ENCODE measurements at regions not wholly inside any gene's neighbourhood (a gene's known extent, or its start where the extent isn't known, plus 50 kb on each side); places are given as distances from the start of the nearest gene placed in this dataset.
A peak's percentile ranks its signal among the peaks of the same experiment; 100 is the strongest.

DNA sequence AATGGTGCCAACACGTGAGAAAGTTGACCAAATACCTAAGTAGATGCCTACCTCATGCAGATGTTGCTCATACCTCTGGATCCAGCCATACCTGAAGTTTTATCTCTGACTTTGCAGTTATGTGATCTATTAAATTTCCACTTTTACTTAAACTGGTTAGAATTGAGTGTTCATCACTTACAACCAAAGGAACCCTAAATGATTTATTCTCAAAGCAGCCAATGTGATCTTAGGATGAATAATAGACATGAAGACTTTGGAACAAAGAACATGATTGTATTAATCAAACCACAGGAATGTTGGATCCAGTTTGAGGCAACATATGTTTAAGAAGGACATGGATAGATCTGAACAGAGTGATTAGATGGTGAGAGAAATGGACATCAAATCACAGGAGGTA, 68.7 kb downstream of the IRX6 start:
- no peaks in the 10 kb centered on the region for H3K9me3 ChIP-seq
- peak overlapping the region in 1 of 4 donors; percentile 3 for H3K4me3 ChIP-seq
- no peaks in the 10 kb centered on the region for H3K4me1 ChIP-seq
- H3K36me3 ChIP-seq = no peaks in the 10 kb centered on the region
- TF ChIP-seq, protein P1, sequence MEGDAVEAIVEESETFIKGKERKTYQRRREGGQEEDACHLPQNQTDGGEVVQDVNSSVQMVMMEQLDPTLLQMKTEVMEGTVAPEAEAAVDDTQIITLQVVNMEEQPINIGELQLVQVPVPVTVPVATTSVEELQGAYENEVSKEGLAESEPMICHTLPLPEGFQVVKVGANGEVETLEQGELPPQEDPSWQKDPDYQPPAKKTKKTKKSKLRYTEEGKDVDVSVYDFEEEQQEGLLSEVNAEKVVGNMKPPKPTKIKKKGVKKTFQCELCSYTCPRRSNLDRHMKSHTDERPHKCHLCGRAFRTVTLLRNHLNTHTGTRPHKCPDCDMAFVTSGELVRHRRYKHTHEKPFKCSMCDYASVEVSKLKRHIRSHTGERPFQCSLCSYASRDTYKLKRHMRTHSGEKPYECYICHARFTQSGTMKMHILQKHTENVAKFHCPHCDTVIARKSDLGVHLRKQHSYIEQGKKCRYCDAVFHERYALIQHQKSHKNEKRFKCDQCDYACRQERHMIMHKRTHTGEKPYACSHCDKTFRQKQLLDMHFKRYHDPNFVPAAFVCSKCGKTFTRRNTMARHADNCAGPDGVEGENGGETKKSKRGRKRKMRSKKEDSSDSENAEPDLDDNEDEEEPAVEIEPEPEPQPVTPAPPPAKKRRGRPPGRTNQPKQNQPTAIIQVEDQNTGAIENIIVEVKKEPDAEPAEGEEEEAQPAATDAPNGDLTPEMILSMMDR (IDR thresholded peaks at IDR 0.05 in 4 of 5, conservative IDR thresholded peaks at IDR 0.05 in 1 of 5) = no peak
- no peak for TF ChIP-seq POLR2A (IDR thresholded peaks at IDR 0.05)
- no peak for ATAC-seq
- in situ Hi-C loops (cut with MboI; ENCODE audit: low sequenced_read_pairs in 4 of 4) (no loop called here), intact Hi-C loops (cut with DNase I; ENCODE audit: low total_unique reads) (loop anchor here (5.0 kb wide), 1 partner anchor 40 kb away; no protein-coding TSS in a partner anchor)
- no peak for DNase-seq
- peak overlapping the region in 3 of 4 donors; percentile 66 to 79 (median 77) for H3K27ac ChIP-seq
- no peaks in the 10 kb centered on the region for H3K27me3 ChIP-seq

- Histone ChIP-seq H3K36me3 (no peaks in the 10 kb centered on the region), H3K4me3 (no peak overlapping the region), H3K27ac (peak overlapping the region in 3 of 4 donors; percentile 43 to 79 (median 77)), H3K9me3 (no peaks in the 10 kb centered on the region), H3K4me1 (no peaks in the 10 kb centered on the region), H3K27me3 (no peaks in the 10 kb centered on the region)
- TF ChIP-seq POLR2A (IDR thresholded peaks at IDR 0.05) = no peak
- TF ChIP-seq, protein P1 (IDR thresholded peaks at IDR 0.05 in 4 of 5, conservative IDR thresholded peaks at IDR 0.05 in 1 of 5) = no peak
- intact Hi-C loops (cut with DNase I; ENCODE audit: low total_unique reads) (loop anchor here (5.0 kb wide), 1 partner anchor 38 kb away; no protein-coding TSS in a partner anchor), in situ Hi-C loops (cut with MboI; ENCODE audit: low sequenced_read_pairs in 4 of 4) (no loop called here)
- DNase-seq (no peak), ATAC-seq (no peak)
Observed at GRCh38 chr16:55393991-55394390, 70.0 kb downstream of the IRX6 start.

DNA sequence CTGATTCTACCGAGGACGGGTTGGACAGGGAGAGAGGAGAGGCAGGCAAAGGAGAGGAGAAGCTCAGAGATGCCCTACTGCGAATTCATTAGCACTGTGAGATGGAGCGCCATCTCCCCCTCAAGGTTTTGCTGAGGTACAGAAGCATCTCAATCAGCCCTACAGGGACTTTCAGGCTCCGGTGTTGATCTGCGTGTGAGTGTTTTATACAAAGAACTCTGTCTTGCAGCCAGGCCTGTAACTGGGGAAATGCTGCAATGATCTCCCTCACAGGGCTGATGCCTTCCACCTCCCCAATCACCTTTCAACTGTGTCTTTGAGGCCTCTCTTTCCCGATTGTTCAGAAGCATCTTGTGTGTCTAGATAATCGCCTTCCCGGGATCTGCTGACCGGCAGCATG, 74.8 kb downstream of the IRX6 start:
- TF ChIP-seq, protein P1 (IDR thresholded peaks at IDR 0.05 in 4 of 5, conservative IDR thresholded peaks at IDR 0.05 in 1 of 5) = no peak
- no peak for TF ChIP-seq POLR2A (IDR thresholded peaks at IDR 0.05)
- Histone ChIP-seq H3K27ac (no peak overlapping the region), H3K4me3 (no peak overlapping the region), H3K4me1 (no peaks in the 10 kb centered on the region), H3K36me3 (no peaks in the 10 kb centered on the region), H3K9me3 (no peaks in the 10 kb centered on the region), H3K27me3 (no peaks in the 10 kb centered on the region)
- in situ Hi-C loops (cut with MboI; ENCODE audit: low sequenced_read_pairs in 4 of 4) = no loop called here
- intact Hi-C loops (cut with DNase I; ENCODE audit: low total_unique reads) = no loop called here
- DNase-seq = no peak
- no peak for ATAC-seq

DNA sequence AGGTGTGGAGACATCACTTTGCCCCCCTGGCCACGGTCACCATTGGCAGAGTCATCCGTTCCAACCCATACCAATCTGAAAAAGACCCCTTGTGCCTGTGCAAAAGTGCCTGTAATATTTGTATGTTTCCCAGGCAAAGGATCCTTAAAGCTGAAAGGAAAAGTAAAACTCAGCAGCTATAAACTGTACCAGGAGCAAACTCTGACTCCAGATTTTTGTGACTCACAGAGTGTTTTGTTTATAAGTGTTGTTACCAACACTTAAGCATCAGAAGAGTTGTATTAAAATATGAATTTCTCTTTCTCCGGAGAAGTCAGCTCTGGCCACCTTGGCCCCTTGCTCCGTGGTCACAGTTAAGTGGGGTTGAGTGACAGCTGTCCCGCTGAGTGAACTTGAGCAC, 75.9 kb downstream of the IRX6 start:
- Histone ChIP-seq H3K4me1 (no peaks in the 10 kb centered on the region), H3K4me3 (no peak overlapping the region), H3K36me3 (no peaks in the 10 kb centered on the region), H3K27ac (no peak overlapping the region), H3K9me3 (no peaks in the 10 kb centered on the region), H3K27me3 (no peaks in the 10 kb centered on the region)
- no peak for DNase-seq
- intact Hi-C loops (cut with DNase I; ENCODE audit: low total_unique reads) = no loop called here
- in situ Hi-C loops (cut with MboI; ENCODE audit: low sequenced_read_pairs in 4 of 4) = no loop called here
- no peak for ATAC-seq
- TF ChIP-seq, protein P1 (IDR thresholded peaks at IDR 0.05 in 4 of 5, conservative IDR thresholded peaks at IDR 0.05 in 1 of 5) = no peak
- TF ChIP-seq POLR2A (IDR thresholded peaks at IDR 0.05) = no peak

DNA sequence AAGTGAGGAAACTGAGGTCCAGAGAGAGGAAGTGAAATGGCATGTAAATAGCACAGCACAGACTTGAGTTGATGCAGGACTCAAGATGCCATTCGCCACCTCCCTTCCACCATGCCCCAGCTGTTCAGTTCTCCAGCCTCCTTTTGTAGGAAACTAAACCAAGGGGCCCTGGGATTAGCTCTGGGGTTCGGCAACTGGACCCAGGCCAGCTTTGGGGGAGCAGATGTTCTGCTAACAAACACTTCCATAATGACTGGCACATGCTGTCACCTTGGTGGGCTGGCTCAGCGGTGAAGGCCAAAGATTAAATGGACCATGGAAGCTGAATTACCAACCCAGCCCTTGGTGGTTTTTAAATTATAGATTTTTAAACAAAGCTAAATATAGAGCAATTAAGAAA, 77.0 kb downstream of the IRX6 start:
- in situ Hi-C loops (cut with MboI; ENCODE audit: low sequenced_read_pairs in 4 of 4) = no loop called here
- no peaks in the 10 kb centered on the region for H3K9me3 ChIP-seq
- no peak for ATAC-seq

More for the DNA sequence above, 77.0 kb downstream of the IRX6 start:
- intact Hi-C loops (cut with DNase I; ENCODE audit: low total_unique reads) = no loop called here
- TF ChIP-seq, protein P1 (IDR thresholded peaks at IDR 0.05 in 4 of 5, conservative IDR thresholded peaks at IDR 0.05 in 1 of 5) = no peak
- no peak for TF ChIP-seq POLR2A (IDR thresholded peaks at IDR 0.05)
- Histone ChIP-seq H3K4me1 (no peaks in the 10 kb centered on the region), H3K36me3 (no peaks in the 10 kb centered on the region), H3K27ac (no peak overlapping the region), H3K4me3 (no peak overlapping the region), H3K27me3 (no peaks in the 10 kb centered on the region)
- DNase-seq = no peak

Measured in gastrocnemius medialis (tissue), 4 donors.